GM12878 (cell line): ENCODE measurements at regions not wholly inside any gene's neighbourhood (a gene's known extent, or its start where the extent isn't known, plus 50 kb on each side); places are given as distances from the start of the nearest gene placed in this dataset.

Experiments
- BRCA1 ChIP-seq: IDR thresholded peaks from 2 replicates; pipeline ENCODE4 v1.6.1; 2011; ENCODE audit warnings: low read depth, low read length, improper control_type of control experiment
- GABPA ChIP-seq: IDR thresholded peaks from 2 replicates; pipeline ENCODE4 v1.6.1; 2014; ENCODE audit warnings: antibody characterized with exemption, low read depth, mild to moderate bottlenecking, inconsistent platforms
- NFYB ChIP-seq: IDR thresholded peaks from 2 replicates; pipeline ENCODE4 v1.6.1; 2011; ENCODE audit warnings: low read depth, mild to moderate bottlenecking, low read length, improper control_type of control experiment, moderate library complexity; ENCODE audit not compliant: insufficient read depth
- ZZZ3 ChIP-seq: IDR thresholded peaks from 2 replicates; pipeline ENCODE4 v1.6.1; 2011; ENCODE audit warnings: low read depth; ENCODE audit not compliant: control insufficient read depth, insufficient read length
- TF ChIP-seq, protein P1 (sequence below): IDR thresholded peaks from 2 replicates; pipeline ENCODE4 v1.6.1; 2012; ENCODE audit warnings: mild to moderate bottlenecking, low read depth, low read length
- TF ChIP-seq, protein P2 (sequence below): IDR thresholded peaks from 2 replicates; pipeline ENCODE4 v1.6.1; 2012; ENCODE audit warnings: low read depth, low read length, improper control_type of control experiment
- TF ChIP-seq, protein P3 (sequence below): IDR thresholded peaks from 2 replicates; pipeline ENCODE4 v1.6.1; 2012; ENCODE audit warnings: low read depth, low read length, improper control_type of control experiment
- TF ChIP-seq, protein P4 (sequence below), 3 experiments: IDR thresholded peaks in 2 of 3; conservative IDR thresholded peaks in 1 of 3; 2 replicates each; pipeline ENCODE4 v1.5.1; 2011; ENCODE audit warnings: low read depth in 3 of 3, low read length in 3 of 3, mild to moderate bottlenecking in 3 of 3, control low read depth in 2 of 3, moderate library complexity in 2 of 3, inconsistent platforms in 1 of 3, mixed read lengths in 1 of 3; ENCODE audit not compliant: control insufficient read depth in 2 of 3, insufficient read depth in 1 of 3; ENCODE audit errors: extremely low read depth in 1 of 3

DNA sequence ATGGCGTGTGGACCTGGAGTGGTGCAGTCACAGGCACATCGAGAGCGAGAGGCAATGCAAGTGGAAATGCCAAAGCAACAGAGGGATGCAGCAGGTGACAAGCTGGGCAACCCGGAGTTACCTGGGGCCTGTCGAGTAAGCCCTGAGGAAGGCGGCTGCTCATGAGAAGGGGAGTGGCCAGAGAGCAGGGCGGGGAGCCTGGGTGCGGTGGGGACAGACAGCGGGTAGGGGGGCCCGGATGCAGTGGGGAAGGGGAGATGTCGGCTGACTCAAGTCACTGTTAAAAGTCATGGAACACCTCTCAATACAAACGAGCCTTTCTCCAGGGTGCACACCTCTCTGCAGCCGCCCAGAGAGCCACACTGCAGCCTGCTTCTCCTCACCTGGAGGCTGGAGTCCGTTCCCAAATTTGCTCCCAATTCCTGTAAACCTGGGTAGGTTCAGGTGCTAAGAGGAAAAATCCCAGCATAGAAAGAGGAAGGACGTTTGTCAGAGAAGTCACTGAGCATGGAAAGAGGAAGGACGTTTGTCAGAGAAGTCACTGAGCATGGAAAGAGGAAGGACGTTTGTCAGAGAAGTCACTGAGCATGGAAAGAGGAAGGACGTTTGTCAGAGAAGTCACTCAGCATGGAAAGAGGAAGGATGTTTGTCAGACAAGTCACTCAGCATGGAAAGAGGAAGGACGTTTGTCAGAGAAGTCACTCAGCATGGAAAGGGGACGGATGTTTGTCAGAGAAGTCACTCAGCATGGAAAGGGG, 71.7 kb upstream of the TWIST2 start:
- TF ChIP-seq, protein P1, sequence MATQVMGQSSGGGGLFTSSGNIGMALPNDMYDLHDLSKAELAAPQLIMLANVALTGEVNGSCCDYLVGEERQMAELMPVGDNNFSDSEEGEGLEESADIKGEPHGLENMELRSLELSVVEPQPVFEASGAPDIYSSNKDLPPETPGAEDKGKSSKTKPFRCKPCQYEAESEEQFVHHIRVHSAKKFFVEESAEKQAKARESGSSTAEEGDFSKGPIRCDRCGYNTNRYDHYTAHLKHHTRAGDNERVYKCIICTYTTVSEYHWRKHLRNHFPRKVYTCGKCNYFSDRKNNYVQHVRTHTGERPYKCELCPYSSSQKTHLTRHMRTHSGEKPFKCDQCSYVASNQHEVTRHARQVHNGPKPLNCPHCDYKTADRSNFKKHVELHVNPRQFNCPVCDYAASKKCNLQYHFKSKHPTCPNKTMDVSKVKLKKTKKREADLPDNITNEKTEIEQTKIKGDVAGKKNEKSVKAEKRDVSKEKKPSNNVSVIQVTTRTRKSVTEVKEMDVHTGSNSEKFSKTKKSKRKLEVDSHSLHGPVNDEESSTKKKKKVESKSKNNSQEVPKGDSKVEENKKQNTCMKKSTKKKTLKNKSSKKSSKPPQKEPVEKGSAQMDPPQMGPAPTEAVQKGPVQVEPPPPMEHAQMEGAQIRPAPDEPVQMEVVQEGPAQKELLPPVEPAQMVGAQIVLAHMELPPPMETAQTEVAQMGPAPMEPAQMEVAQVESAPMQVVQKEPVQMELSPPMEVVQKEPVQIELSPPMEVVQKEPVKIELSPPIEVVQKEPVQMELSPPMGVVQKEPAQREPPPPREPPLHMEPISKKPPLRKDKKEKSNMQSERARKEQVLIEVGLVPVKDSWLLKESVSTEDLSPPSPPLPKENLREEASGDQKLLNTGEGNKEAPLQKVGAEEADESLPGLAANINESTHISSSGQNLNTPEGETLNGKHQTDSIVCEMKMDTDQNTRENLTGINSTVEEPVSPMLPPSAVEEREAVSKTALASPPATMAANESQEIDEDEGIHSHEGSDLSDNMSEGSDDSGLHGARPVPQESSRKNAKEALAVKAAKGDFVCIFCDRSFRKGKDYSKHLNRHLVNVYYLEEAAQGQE = no peak
- TF ChIP-seq, protein P2, sequence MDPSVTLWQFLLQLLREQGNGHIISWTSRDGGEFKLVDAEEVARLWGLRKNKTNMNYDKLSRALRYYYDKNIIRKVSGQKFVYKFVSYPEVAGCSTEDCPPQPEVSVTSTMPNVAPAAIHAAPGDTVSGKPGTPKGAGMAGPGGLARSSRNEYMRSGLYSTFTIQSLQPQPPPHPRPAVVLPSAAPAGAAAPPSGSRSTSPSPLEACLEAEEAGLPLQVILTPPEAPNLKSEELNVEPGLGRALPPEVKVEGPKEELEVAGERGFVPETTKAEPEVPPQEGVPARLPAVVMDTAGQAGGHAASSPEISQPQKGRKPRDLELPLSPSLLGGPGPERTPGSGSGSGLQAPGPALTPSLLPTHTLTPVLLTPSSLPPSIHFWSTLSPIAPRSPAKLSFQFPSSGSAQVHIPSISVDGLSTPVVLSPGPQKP = no peak
- TF ChIP-seq, protein P3, sequence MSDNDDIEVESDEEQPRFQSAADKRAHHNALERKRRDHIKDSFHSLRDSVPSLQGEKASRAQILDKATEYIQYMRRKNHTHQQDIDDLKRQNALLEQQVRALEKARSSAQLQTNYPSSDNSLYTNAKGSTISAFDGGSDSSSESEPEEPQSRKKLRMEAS = no peak
- TF ChIP-seq GABPA (no peak), NFYB (no peak), BRCA1 (no peak), ZZZ3 (no peak)
- TF ChIP-seq, protein P4, sequence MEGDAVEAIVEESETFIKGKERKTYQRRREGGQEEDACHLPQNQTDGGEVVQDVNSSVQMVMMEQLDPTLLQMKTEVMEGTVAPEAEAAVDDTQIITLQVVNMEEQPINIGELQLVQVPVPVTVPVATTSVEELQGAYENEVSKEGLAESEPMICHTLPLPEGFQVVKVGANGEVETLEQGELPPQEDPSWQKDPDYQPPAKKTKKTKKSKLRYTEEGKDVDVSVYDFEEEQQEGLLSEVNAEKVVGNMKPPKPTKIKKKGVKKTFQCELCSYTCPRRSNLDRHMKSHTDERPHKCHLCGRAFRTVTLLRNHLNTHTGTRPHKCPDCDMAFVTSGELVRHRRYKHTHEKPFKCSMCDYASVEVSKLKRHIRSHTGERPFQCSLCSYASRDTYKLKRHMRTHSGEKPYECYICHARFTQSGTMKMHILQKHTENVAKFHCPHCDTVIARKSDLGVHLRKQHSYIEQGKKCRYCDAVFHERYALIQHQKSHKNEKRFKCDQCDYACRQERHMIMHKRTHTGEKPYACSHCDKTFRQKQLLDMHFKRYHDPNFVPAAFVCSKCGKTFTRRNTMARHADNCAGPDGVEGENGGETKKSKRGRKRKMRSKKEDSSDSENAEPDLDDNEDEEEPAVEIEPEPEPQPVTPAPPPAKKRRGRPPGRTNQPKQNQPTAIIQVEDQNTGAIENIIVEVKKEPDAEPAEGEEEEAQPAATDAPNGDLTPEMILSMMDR (IDR thresholded peaks at IDR 0.05 in 2 of 3, conservative IDR thresholded peaks at IDR 0.05 in 1 of 3; ENCODE audit: control insufficient read depth in 2 of 3, extremely low read depth in 1 of 3, insufficient read depth in 1 of 3, low read depth in 3 of 3, low read length in 3 of 3) = no peak
